Activated B cell treated with CpG ODN at 0.5 μM for 24 hours (primary cell): ENCODE measurements at regions not wholly inside any gene's neighbourhood (a gene's known extent, or its start where the extent isn't known, plus 50 kb on each side); places are given as distances from the start of the nearest gene placed in this dataset.

ENCODE experiments used
- ATAC-seq: fragments of 200-7000 bp; cut with Tn5 transposase; one replicate; pipeline ENCODE4 v1.10.0; 2021; ENCODE audit warnings: low read depth, mild to moderate bottlenecking, moderate library complexity
- CTCF ChIA-PET: fragments of 350-600 bp; sonication (Branson Sonifier 250); formaldehyde crosslinking; loops from one replicate; lab custom pipeline; 2021; ENCODE audit warnings: antibody characterized with exemption; lab: Charles Lee
- POLR2A ChIA-PET: fragments of 350-600 bp; sonication (Branson Sonifier 250); formaldehyde crosslinking; loops from one replicate; lab custom pipeline; 2021; ENCODE audit warnings: antibody characterized with exemption; lab: Charles Lee
- DNase-seq: peaks from one replicate; pipeline ENCODE4 v3.0.0; 2022
- H3K27ac Mint-ChIP-seq: one replicate; pipeline ENCODE4 v1.8.0; 2020; ENCODE audit warnings: mixed read lengths
- H3K27me3 Mint-ChIP-seq: one replicate; pipeline ENCODE4 v1.8.0; 2021; ENCODE audit warnings: mixed read lengths
- H3K36me3 Mint-ChIP-seq: one replicate; pipeline ENCODE4 v1.8.0; 2021; ENCODE audit warnings: low read depth, mixed read lengths
- H3K4me1 Mint-ChIP-seq: one replicate; pipeline ENCODE4 v1.8.0; 2021; ENCODE audit warnings: mixed read lengths
- H3K4me3 Mint-ChIP-seq: one replicate; pipeline ENCODE4 v1.8.0; 2020; ENCODE audit warnings: mild to moderate bottlenecking, mixed read lengths
- H3K9me3 Mint-ChIP-seq: one replicate; pipeline ENCODE4 v1.8.0; 2020; ENCODE audit warnings: mixed read lengths
- intact Hi-C: fragments of 100-400 bp; cut with micrococcal nuclease; formaldehyde crosslinking; loops from one replicate; pipeline ENCODE4 v1.15.1; 2024
- TF ChIP-seq, protein P1 (sequence below): fragments of 200-600 bp; IDR thresholded peaks from one replicate; pipeline ENCODE4 v1.8.0; 2022; ENCODE audit warnings: antibody characterized with exemption, mild to moderate bottlenecking

DNA sequence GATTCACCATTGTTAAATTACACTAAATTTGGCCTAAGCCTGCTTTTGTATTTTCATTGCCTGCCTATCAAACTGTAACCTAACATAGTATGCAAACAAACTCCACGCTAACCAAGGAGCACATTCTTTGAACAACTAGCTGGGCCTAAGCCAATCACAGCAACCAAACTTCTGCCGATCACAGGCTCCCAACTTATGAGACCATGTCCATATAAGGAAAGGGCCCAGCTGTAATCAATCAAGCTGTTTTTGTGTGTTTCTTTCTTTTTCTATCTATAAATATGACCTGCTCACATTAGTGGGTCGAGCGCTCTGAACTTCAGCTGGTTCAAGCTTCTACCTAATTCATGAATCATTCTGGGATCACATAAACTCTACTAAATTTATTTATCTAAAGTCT is 473.6 kb downstream of the SI start:
- Mint-ChIP-seq H3K27ac (no peak overlapping the region), H3K27me3 (no peaks in the 10 kb centered on the region), H3K4me3 (no peak overlapping the region), H3K4me1 (no peaks in the 10 kb centered on the region), H3K9me3 (peaks cover 3% of the 10 kb centered on the region), H3K36me3 (no peaks in the 10 kb centered on the region)
- ChIA-PET POLR2A (no interaction called here), CTCF (no interaction called here)
- ATAC-seq (no peak), DNase-seq (no peak)
- TF ChIP-seq, protein P1, sequence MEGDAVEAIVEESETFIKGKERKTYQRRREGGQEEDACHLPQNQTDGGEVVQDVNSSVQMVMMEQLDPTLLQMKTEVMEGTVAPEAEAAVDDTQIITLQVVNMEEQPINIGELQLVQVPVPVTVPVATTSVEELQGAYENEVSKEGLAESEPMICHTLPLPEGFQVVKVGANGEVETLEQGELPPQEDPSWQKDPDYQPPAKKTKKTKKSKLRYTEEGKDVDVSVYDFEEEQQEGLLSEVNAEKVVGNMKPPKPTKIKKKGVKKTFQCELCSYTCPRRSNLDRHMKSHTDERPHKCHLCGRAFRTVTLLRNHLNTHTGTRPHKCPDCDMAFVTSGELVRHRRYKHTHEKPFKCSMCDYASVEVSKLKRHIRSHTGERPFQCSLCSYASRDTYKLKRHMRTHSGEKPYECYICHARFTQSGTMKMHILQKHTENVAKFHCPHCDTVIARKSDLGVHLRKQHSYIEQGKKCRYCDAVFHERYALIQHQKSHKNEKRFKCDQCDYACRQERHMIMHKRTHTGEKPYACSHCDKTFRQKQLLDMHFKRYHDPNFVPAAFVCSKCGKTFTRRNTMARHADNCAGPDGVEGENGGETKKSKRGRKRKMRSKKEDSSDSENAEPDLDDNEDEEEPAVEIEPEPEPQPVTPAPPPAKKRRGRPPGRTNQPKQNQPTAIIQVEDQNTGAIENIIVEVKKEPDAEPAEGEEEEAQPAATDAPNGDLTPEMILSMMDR = no peak
- intact Hi-C loops = no loop called here

DNA sequence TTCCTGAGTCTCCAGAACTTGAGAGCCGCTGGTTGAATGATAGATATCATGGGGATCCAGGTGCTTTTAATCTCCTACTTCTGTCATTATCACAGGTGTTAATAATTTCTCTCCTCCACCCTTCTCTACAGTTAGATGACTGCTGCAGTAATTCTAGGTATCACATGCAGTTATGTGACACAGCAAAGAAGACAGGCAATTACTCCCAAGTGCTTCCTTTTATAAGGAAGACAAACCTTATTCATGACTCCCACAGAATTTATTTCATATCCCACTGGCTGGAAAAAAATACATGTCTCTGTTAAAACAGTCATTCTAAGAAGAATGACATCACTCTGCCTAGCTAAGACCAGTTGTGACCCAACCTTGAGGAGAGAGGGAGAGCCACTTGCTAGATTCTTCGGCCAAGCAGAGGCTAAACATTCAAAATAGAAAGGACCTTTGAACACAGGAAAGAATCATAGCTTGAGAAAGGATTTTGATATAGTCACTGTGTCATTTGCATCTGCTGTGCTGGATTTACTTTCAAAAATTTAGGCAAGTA is 500.6 kb downstream of the SI start:
- Mint-ChIP-seq H3K36me3 (no peaks in the 10 kb centered on the region), H3K9me3 (no peaks in the 10 kb centered on the region), H3K27ac (no peak overlapping the region), H3K4me1 (no peaks in the 10 kb centered on the region), H3K27me3 (no peaks in the 10 kb centered on the region), H3K4me3 (no peak overlapping the region)
- no peak for ATAC-seq
- intact Hi-C loops = no loop called here
- DNase-seq = no peak
- TF ChIP-seq, protein P1 = no peak
- CTCF ChIA-PET = no interaction called here
- POLR2A ChIA-PET = no interaction called here

DNA sequence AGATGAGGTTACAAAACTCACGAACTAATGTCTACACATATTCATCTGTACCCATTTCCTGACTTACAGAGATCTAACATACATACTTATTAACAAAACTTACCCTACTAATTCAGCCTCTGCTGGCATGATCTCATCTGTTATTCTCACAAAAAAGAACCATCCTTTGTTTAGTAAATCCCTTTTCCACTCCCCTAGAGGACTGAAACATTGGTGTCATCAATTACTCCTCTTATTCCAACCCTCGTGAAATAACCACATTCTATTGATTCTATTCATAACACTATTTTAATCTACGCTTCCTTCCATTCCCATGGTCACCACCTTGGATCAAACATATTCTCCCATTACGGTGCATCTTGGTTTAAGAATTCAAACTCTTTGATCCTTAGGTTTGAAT is 505.9 kb downstream of the SI start:
- no peaks in the 10 kb centered on the region for H3K36me3 Mint-ChIP-seq
- intact Hi-C loops = no loop called here

GRCh38 chr3:164550857-164551256 is 527.4 kb downstream of the SI start:
- H3K9me3 Mint-ChIP-seq = peaks cover 1% of the 10 kb centered on the region
- POLR2A ChIA-PET = no interaction called here
- CTCF ChIA-PET = no interaction called here
- no peak overlapping the region for H3K27ac Mint-ChIP-seq
- ATAC-seq (no peak), DNase-seq (no peak)
- TF ChIP-seq, protein P1 = no peak
- H3K4me3 Mint-ChIP-seq = no peak overlapping the region
- intact Hi-C loops = no loop called here
- H3K27me3 Mint-ChIP-seq = no peaks in the 10 kb centered on the region
- no peaks in the 10 kb centered on the region for H3K36me3 Mint-ChIP-seq
- no peaks in the 10 kb centered on the region for H3K4me1 Mint-ChIP-seq

More for the DNA sequence above, 505.9 kb downstream of the SI start:
- peaks cover 3% of the 10 kb centered on the region for H3K9me3 Mint-ChIP-seq
- H3K27me3 Mint-ChIP-seq = no peaks in the 10 kb centered on the region
- CTCF ChIA-PET = no interaction called here
- no peak for ATAC-seq
- no peak for DNase-seq
- TF ChIP-seq, protein P1 = no peak
- H3K27ac Mint-ChIP-seq = no peak overlapping the region
- H3K4me1 Mint-ChIP-seq = no peaks in the 10 kb centered on the region
- H3K4me3 Mint-ChIP-seq = no peak overlapping the region
- POLR2A ChIA-PET = no interaction called here

DNA sequence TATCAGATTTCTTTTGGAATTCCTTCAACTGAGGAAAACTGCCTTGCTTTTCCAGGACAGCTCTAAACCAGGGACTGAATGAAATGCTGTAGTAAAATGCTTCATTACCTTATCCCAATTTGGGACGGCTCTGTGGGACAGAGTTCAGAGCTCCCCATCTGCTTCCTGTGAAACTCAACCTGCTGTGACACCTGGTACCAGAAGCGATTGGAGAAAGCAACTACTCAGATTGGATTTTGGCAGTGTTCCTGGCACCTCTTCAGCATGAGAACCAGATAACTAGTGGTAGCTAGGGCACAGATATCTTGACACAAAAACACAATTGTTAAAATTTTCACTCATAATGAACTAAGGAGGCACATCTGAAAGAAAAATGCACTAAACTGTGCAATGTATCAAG is 539.1 kb downstream of the SI start:
- no peak overlapping the region for H3K27ac Mint-ChIP-seq
- ChIA-PET POLR2A (no interaction called here), CTCF (no interaction called here)
- no peaks in the 10 kb centered on the region for H3K27me3 Mint-ChIP-seq
- no peak for ATAC-seq
- H3K4me3 Mint-ChIP-seq = no peak overlapping the region
- H3K4me1 Mint-ChIP-seq = no peaks in the 10 kb centered on the region
- intact Hi-C loops = no loop called here
- TF ChIP-seq, protein P1 = no peak
- H3K36me3 Mint-ChIP-seq = no peaks in the 10 kb centered on the region
- DNase-seq = no peak
- peaks cover 6% of the 10 kb centered on the region for H3K9me3 Mint-ChIP-seq
